ENCODE measurements at regions not wholly inside any gene's neighbourhood (a gene's known extent, or its start where the extent isn't known, plus 50 kb on each side); places are given as distances from the start of the nearest gene placed in this dataset.

DNA sequence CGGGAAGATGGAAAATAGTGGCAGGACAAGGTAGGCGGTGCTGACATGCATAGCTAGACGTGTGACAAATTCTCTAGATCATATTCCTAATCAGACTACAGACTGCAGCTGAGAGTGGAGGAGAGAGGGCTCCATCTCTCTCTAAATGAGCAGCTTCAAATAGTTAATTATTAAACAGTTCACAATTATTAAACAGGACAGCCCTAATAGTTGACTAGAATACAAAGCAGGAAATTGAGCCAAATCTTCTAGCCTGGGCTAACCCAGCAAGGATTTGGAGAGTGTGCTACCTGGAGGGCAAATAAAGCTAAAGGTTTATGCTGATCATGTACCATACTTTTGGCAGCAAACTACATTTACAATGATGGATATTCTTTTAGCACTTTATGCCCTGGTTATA is 54.4 kb upstream of the CWC22 start:
- no peak overlapping the region for H3K4me3 ChIP-seq
- no peaks in the 10 kb centered on the region for H3K36me3 ChIP-seq
- no peaks in the 10 kb centered on the region for H3K9me3 ChIP-seq (ENCODE audit: low read depth)
- no peaks in the 10 kb centered on the region for H3K27me3 ChIP-seq
- no peak overlapping the region for H3K27ac ChIP-seq
- DNase-seq (ENCODE audit: low read depth in 1 of 2, low spot score in 1 of 2): no peak
- H3K4me1 ChIP-seq (ENCODE audit: low read depth): no peaks in the 10 kb centered on the region
- TF ChIP-seq CTCF (IDR thresholded peaks at IDR 0.05; ENCODE audit: low read depth, low read length): no peak

DNA sequence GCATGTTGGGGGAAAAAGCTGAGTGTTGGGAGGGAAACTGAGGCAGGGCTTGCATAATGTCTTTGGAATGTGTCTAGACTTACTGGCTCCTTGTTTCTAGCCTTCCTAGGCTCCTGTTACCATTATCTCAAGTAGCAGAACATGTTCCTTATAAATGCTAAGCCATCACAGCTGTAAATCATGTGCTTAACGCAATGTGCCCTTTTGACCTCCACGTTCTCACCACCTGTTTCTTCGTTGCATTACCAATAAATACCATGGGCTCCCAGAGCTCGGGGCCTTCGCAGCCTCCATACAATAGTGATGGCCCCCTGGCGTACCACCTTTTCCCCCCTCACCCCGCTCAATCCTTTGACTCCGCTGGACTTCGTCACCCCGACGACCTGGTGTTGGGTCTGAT is 54.0 kb upstream of the CWC22 start:
- Histone ChIP-seq H3K4me3 (no peak overlapping the region), H3K36me3 (no peaks in the 10 kb centered on the region), H3K4me1 (ENCODE audit: low read depth) (no peaks in the 10 kb centered on the region), H3K9me3 (ENCODE audit: low read depth) (no peaks in the 10 kb centered on the region), H3K27me3 (no peaks in the 10 kb centered on the region), H3K27ac (no peak overlapping the region)
- no peak for DNase-seq (ENCODE audit: low read depth in 1 of 2, low spot score in 1 of 2)
- TF ChIP-seq CTCF (IDR thresholded peaks at IDR 0.05; ENCODE audit: low read depth, low read length): no peak

- no peak overlapping the region for H3K4me3 ChIP-seq
- no peaks in the 10 kb centered on the region for H3K9me3 ChIP-seq (ENCODE audit: low read depth)
- H3K4me1 ChIP-seq (ENCODE audit: low read depth): no peaks in the 10 kb centered on the region
- no peak for DNase-seq (ENCODE audit: low read depth in 1 of 2, low spot score in 1 of 2)
- no peaks in the 10 kb centered on the region for H3K27me3 ChIP-seq
- no peak for TF ChIP-seq CTCF (IDR thresholded peaks at IDR 0.05; ENCODE audit: low read depth, low read length)
- H3K36me3 ChIP-seq: no peaks in the 10 kb centered on the region
- no peak overlapping the region for H3K27ac ChIP-seq
Measured at GRCh38 chr2:180058993-180059392, 51.9 kb upstream of the CWC22 start.

GRCh38 chr2:180057706-180058412 is 50.8 kb upstream of the CWC22 start:
- TF ChIP-seq CTCF (IDR thresholded peaks at IDR 0.05; ENCODE audit: low read depth, low read length): no peak
- H3K9me3 ChIP-seq (ENCODE audit: low read depth): no peaks in the 10 kb centered on the region
- no peaks in the 10 kb centered on the region for H3K4me1 ChIP-seq (ENCODE audit: low read depth)
- no peak overlapping the region for H3K4me3 ChIP-seq
- no peak for DNase-seq (ENCODE audit: low read depth in 1 of 2, low spot score in 1 of 2)
- H3K27ac ChIP-seq: no peak overlapping the region
- no peaks in the 10 kb centered on the region for H3K36me3 ChIP-seq
- no peaks in the 10 kb centered on the region for H3K27me3 ChIP-seq
